H1 (cell line): ENCODE measurements at regions not wholly inside any gene's neighbourhood (a gene's known extent, or its start where the extent isn't known, plus 50 kb on each side); places are given as distances from the start of the nearest gene placed in this dataset.

ENCODE experiments used
- CTCF ChIA-PET: fragments of 300-600 bp; sonication (Branson Sonifier 250); formaldehyde crosslinking; loops from one replicate; lab custom pipeline; 2021; ENCODE audit not compliant: partially characterized antibody; lab: Charles Lee
- POLR2A ChIA-PET: fragments of 300-600 bp; sonication (Branson Sonifier 250); formaldehyde crosslinking; loops from one replicate; lab custom pipeline; 2021; ENCODE audit warnings: inconsistent platforms; ENCODE audit not compliant: partially characterized antibody; lab: Charles Lee
- DNase-seq, 2 experiments: peaks; one replicate each; pipeline versions ENCODE4 v3.0.0 to v3.0.0-alpha.2; 2010 to 2022; ENCODE audit warnings: low spot score in 2 of 2, low read depth in 1 of 2, mixed read lengths in 1 of 2
- FAIRE-seq: peaks from 2 replicates; lab custom pipeline; 2011; peaks lifted over from hg19 to GRCh38; lab: Jason Lieb, UNC
- H2AFZ ChIP-seq: 2 replicates; pipeline ENCODE4 v1.8.1; 2012; ENCODE audit warnings: low read length, inconsistent platforms
- H2AK5ac ChIP-seq: 2 replicates; pipeline ENCODE4 v1.6.1; 2013; ENCODE audit warnings: low read depth, low read length
- H2BK120ac ChIP-seq: replicated peaks from 2 replicates; pipeline ENCODE3; 2013; ENCODE audit warnings: low read depth, low read length, inconsistent platforms
- H2BK12ac ChIP-seq: 2 replicates; pipeline ENCODE4 v1.6.1; 2013; ENCODE audit warnings: low read depth, low read length
- H2BK15ac ChIP-seq: 2 replicates; pipeline ENCODE4 v1.6.1; 2013; ENCODE audit warnings: low read length
- H2BK20ac ChIP-seq: 2 replicates; pipeline ENCODE4 v1.6.1; 2013; ENCODE audit warnings: low read length
- H2BK5ac ChIP-seq: 2 replicates; pipeline ENCODE4 v1.6.1; 2013; ENCODE audit warnings: low read depth, low read length
- H3K14ac ChIP-seq: 2 replicates; pipeline ENCODE4 v1.6.1; 2013; ENCODE audit warnings: inconsistent platforms; ENCODE audit not compliant: insufficient read length
- H3K18ac ChIP-seq: 2 replicates; pipeline ENCODE4 v1.6.1; 2013; ENCODE audit warnings: low read length; ENCODE audit errors: extremely low read depth
- H3K23ac ChIP-seq: 2 replicates; pipeline ENCODE4 v1.6.1; 2013; ENCODE audit warnings: inconsistent platforms; ENCODE audit not compliant: insufficient read length
- H3K23me2 ChIP-seq: 2 replicates; pipeline ENCODE4 v1.6.1; 2013; ENCODE audit warnings: low read depth, low read length
- H3K27ac ChIP-seq: 2 replicates; pipeline ENCODE4 v1.6.1; 2011; ENCODE audit warnings: low read depth, low read length, inconsistent platforms
- H3K27me3 ChIP-seq, 4 experiments: replicated peaks in 1 of 4; 1 replicate in 1 of 4; 2 replicates in 3 of 4; pipeline versions ENCODE4 v1.6.1 to v1.8.1; 2011 to 2013; ENCODE audit warnings: low read length in 3 of 4, mild to moderate bottlenecking in 3 of 4, inconsistent platforms in 2 of 4, mixed read lengths in 2 of 4, moderate library complexity in 1 of 4; ENCODE audit not compliant: control insufficient read depth in 3 of 4, insufficient read depth in 3 of 4; ENCODE audit errors: extremely low read depth in 1 of 4
- H3K36me3 ChIP-seq, 4 experiments: 2 replicates each; pipeline versions ENCODE4 v1.6.1 to v1.8.1; 2011 to 2013; ENCODE audit warnings: mild to moderate bottlenecking in 4 of 4, low read length in 3 of 4, moderate library complexity in 2 of 4, control low read depth in 1 of 4, inconsistent platforms in 1 of 4; ENCODE audit not compliant: insufficient read depth in 4 of 4, control insufficient read depth in 2 of 4
- H3K4ac ChIP-seq: replicated peaks from 2 replicates; pipeline ENCODE3; 2013; ENCODE audit warnings: low read length, low read depth, mixed read lengths, inconsistent platforms; ENCODE audit not compliant: insufficient read length
- H3K4me1 ChIP-seq, 4 experiments: replicated peaks in 1 of 4; 1 replicate in 1 of 4; 2 replicates in 3 of 4; pipeline versions ENCODE4 v1.6.1 to v1.8.1; 2011 to 2013; ENCODE audit warnings: low read length in 3 of 4, inconsistent platforms in 2 of 4, mixed read lengths in 1 of 4; ENCODE audit not compliant: insufficient read depth in 4 of 4, control insufficient read depth in 3 of 4
- H3K4me2 ChIP-seq, 2 experiments: 2 replicates each; pipeline versions ENCODE4 v1.6.1 to v1.8.1; 2011 to 2013; ENCODE audit warnings: low read depth in 2 of 2, low read length in 2 of 2, control low read depth in 1 of 2, inconsistent platforms in 1 of 2, mild to moderate bottlenecking in 1 of 2; ENCODE audit not compliant: insufficient read depth in 1 of 2
- H3K4me3 ChIP-seq, 4 experiments: fragments of 200-600, 300-600 bp in 1 of 4; sonication (generic), shearing (Covaris generic), sonication (Bioruptor Twin) in 1 of 4; 2 replicates each; pipeline versions ENCODE4 v1.5.1 to v1.8.1; 2011 to 2016; ENCODE audit warnings: low read length in 4 of 4, low read depth in 3 of 4, control low read depth in 2 of 4, inconsistent platforms in 2 of 4, mild to moderate bottlenecking in 2 of 4, mixed read lengths in 1 of 4, moderate library complexity in 1 of 4; ENCODE audit not compliant: insufficient read depth in 2 of 4; ENCODE audit errors: extremely low read depth in 1 of 4
- H3K56ac ChIP-seq: replicated peaks from 2 replicates; pipeline ENCODE3; 2013; ENCODE audit warnings: low read depth, mild to moderate bottlenecking, mixed read lengths, low read length, inconsistent platforms; ENCODE audit not compliant: insufficient read length
- H3K79me1 ChIP-seq: 2 replicates; pipeline ENCODE4 v1.6.1; 2013; ENCODE audit warnings: low read depth, low read length, control low read depth
- H3K79me2 ChIP-seq, 2 experiments: 2 replicates each; pipeline versions ENCODE4 v1.6.1 to v1.8.1; 2012 to 2013; ENCODE audit warnings: low read length in 2 of 2, mild to moderate bottlenecking in 2 of 2, inconsistent platforms in 1 of 2; ENCODE audit not compliant: insufficient read depth in 2 of 2, control insufficient read depth in 1 of 2
- H3K9ac ChIP-seq, 4 experiments: replicated peaks in 1 of 4; 1 replicate in 1 of 4; 2 replicates in 3 of 4; pipeline versions ENCODE4 v1.6.1 to v1.8.1; 2011 to 2013; ENCODE audit warnings: low read depth in 3 of 4, low read length in 3 of 4, control low read depth in 2 of 4, mild to moderate bottlenecking in 2 of 4, moderate library complexity in 2 of 4, inconsistent platforms in 1 of 4; ENCODE audit errors: extremely low read depth in 1 of 4
- H3K9me3 ChIP-seq, 2 experiments: 2 replicates each; pipeline versions ENCODE4 v1.6.1 to v1.8.1; 2012 to 2013; ENCODE audit warnings: mild to moderate bottlenecking in 2 of 2, moderate library complexity in 2 of 2, control low read depth in 1 of 2, inconsistent platforms in 1 of 2, low read depth in 1 of 2, low read length in 1 of 2, mixed read lengths in 1 of 2; ENCODE audit not compliant: insufficient read depth in 2 of 2
- H4K20me1 ChIP-seq, 2 experiments: replicated peaks in 1 of 2; 2 replicates each; pipeline versions ENCODE3 to v1.8.1; 2011 to 2013; ENCODE audit warnings: inconsistent platforms in 2 of 2, low read length in 2 of 2, mild to moderate bottlenecking in 1 of 2; ENCODE audit not compliant: insufficient read depth in 2 of 2, control insufficient read depth in 1 of 2
- H4K5ac ChIP-seq: 2 replicates; pipeline ENCODE4 v1.6.1; 2013; ENCODE audit warnings: low read length, low read depth, mixed read lengths, inconsistent platforms; ENCODE audit not compliant: insufficient read length
- H4K8ac ChIP-seq: 2 replicates; pipeline ENCODE4 v1.8.0; 2013; ENCODE audit warnings: mild to moderate bottlenecking, moderate library complexity, low read length, inconsistent platforms; ENCODE audit not compliant: insufficient read depth; ENCODE audit errors: extremely low read depth
- H4K91ac ChIP-seq: replicated peaks from 2 replicates; pipeline ENCODE3; 2013; ENCODE audit warnings: low read length, mixed read lengths, inconsistent platforms; ENCODE audit not compliant: insufficient read length
- BACH1 ChIP-seq: IDR thresholded peaks from 2 replicates; pipeline ENCODE4 v1.6.1; 2012; ENCODE audit warnings: low read length, improper control_type of control experiment
- BRCA1 ChIP-seq: IDR thresholded peaks from 2 replicates; pipeline ENCODE4 v1.6.1; 2012; ENCODE audit warnings: low read depth, low read length, improper control_type of control experiment
- CEBPB ChIP-seq: IDR thresholded peaks from 2 replicates; pipeline ENCODE4 v1.6.1; 2012; ENCODE audit warnings: low read depth, low read length
- HDAC2 ChIP-seq, 2 experiments: fragments of 300-600 bp in 1 of 2; sonication (generic) in 1 of 2; IDR thresholded peaks; 2 replicates each; pipeline ENCODE4 v1.6.1; 2011 to 2012; ENCODE audit warnings: low read depth in 2 of 2, low read length in 2 of 2, mild to moderate bottlenecking in 2 of 2, moderate library complexity in 2 of 2, borderline replicate concordance in 1 of 2, inconsistent platforms in 1 of 2
- HDAC6 ChIP-seq: IDR thresholded peaks from one replicate; pipeline ENCODE4 v1.7.1; 2012; ENCODE audit warnings: low read depth, mild to moderate bottlenecking, inconsistent platforms, low read length, moderate library complexity
- JUND ChIP-seq: IDR thresholded peaks from 2 replicates; pipeline ENCODE4 v1.6.1; 2011; ENCODE audit warnings: mild to moderate bottlenecking, improper control_type of control experiment, low read length
- KDM4A ChIP-seq: IDR thresholded peaks from one replicate; pipeline ENCODE4 v1.7.1; 2012; ENCODE audit warnings: low read depth, mild to moderate bottlenecking, moderate library complexity, low read length, inconsistent platforms; ENCODE audit not compliant: severe bottlenecking
- POLR2AphosphoS5 ChIP-seq: IDR thresholded peaks from 2 replicates; pipeline ENCODE4 v1.6.1; 2011; ENCODE audit warnings: low read depth, low read length
- SIN3A ChIP-seq, 2 experiments: IDR thresholded peaks in 1 of 2; conservative IDR thresholded peaks in 1 of 2; 2 replicates each; pipeline ENCODE4 v1.6.1; 2011 to 2012; ENCODE audit warnings: low read length in 2 of 2, improper control_type of control experiment in 1 of 2, low read depth in 1 of 2, mild to moderate bottlenecking in 1 of 2
- SP2 ChIP-seq: IDR thresholded peaks from 2 replicates; pipeline ENCODE4 v1.6.1; 2012; ENCODE audit warnings: mild to moderate bottlenecking, low read length, inconsistent platforms
- SP4 ChIP-seq: IDR thresholded peaks from 2 replicates; pipeline ENCODE4 v1.6.1; 2012; ENCODE audit warnings: low read length, inconsistent platforms
- TAF1 ChIP-seq: IDR thresholded peaks from 2 replicates; pipeline ENCODE4 v1.6.1; 2011; ENCODE audit warnings: mild to moderate bottlenecking, low read depth, low read length
- TBP ChIP-seq: IDR thresholded peaks from 2 replicates; pipeline ENCODE4 v1.6.1; 2011; ENCODE audit warnings: low read depth, low read length, improper control_type of control experiment
- TEAD4 ChIP-seq: IDR thresholded peaks from 2 replicates; pipeline ENCODE4 v1.6.1; 2012; ENCODE audit warnings: low read depth, low read length, inconsistent platforms, mixed read lengths
- WGBS, 2 experiments: shearing (Covaris generic) in 1 of 2; methylation state at CpG; one replicate each; pipeline versions ENCODE4 v1.1.6 to v1.1.7; 2013 to 2015; ENCODE audit warnings: low lambda C conversion rate in 2 of 2, mixed read lengths in 2 of 2, inconsistent platforms in 1 of 2, low coverage in 1 of 2, missing lambda C conversion rate in 1 of 2; ENCODE audit not compliant: insufficient replicate concordance in 2 of 2, insufficient coverage in 1 of 2, insufficient read length in 1 of 2; ENCODE audit errors: extremely low coverage in 1 of 2, missing lambda C conversion rate in 1 of 2; 5-methylcytosine and 5-hydroxymethylcytosine counted together
- TF ChIP-seq, protein P1 (sequence below): IDR thresholded peaks from 2 replicates; pipeline ENCODE4 v1.6.1; 2012; ENCODE audit warnings: inconsistent platforms
- TF ChIP-seq, protein P2 (sequence below): IDR thresholded peaks from 2 replicates; pipeline ENCODE4 v1.6.1; 2012; ENCODE audit warnings: inconsistent platforms

GRCh38 chr6:139515511-139515910 is 141.1 kb upstream of the CITED2 start:
- 81% methylated on average over 3 of the region's 3 CpGs; no CpG with 5 or more reads in 1 of the 2 experiments for WGBS, 2 experiments
- Histone ChIP-seq H3K36me3 (no peaks in the 10 kb centered on the region), H3K79me2 (no peaks in the 10 kb centered on the region), H2AK5ac (no peak overlapping the region), H3K9ac (no peak overlapping the region), H2BK120ac (no peak overlapping the region), H2BK20ac (no peak overlapping the region), H2BK12ac (no peak overlapping the region), H3K56ac (no peak overlapping the region), H3K14ac (no peak overlapping the region), H3K4me3 (no peak overlapping the region), H3K18ac (no peak overlapping the region), H4K20me1 (no peaks in the 10 kb centered on the region), H3K23ac (no peak overlapping the region), H4K8ac (no peak overlapping the region), H3K23me2 (no peaks in the 10 kb centered on the region), H2BK5ac (no peak overlapping the region), H4K91ac (no peak overlapping the region), H3K4me2 (no peak overlapping the region), H2AFZ (no peak overlapping the region), H3K9me3 (no peaks in the 10 kb centered on the region), H4K5ac (no peak overlapping the region), H3K27ac (no peak overlapping the region), H2BK15ac (no peak overlapping the region), H3K4ac (no peak overlapping the region), H3K4me1 (no peaks in the 10 kb centered on the region), H3K79me1 (no peaks in the 10 kb centered on the region), H3K27me3 (no peaks in the 10 kb centered on the region)
- ChIA-PET CTCF (no interaction called here), POLR2A (no interaction called here)
- no peak for FAIRE-seq
- DNase-seq: no peak
- no peak for TF ChIP-seq SIN3A (conservative IDR thresholded peaks at IDR 0.05 in 1 of 2, IDR thresholded peaks at IDR 0.05 in 1 of 2; ENCODE audit: low read depth in 1 of 2, low read length in 2 of 2)
- TF ChIP-seq, protein P1, sequence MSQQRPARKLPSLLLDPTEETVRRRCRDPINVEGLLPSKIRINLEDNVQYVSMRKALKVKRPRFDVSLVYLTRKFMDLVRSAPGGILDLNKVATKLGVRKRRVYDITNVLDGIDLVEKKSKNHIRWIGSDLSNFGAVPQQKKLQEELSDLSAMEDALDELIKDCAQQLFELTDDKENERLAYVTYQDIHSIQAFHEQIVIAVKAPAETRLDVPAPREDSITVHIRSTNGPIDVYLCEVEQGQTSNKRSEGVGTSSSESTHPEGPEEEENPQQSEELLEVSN: no peak
- no peak for TF ChIP-seq TBP
- no peak for TF ChIP-seq JUND
- TF ChIP-seq KDM4A: no peak
- no peak for TF ChIP-seq POLR2AphosphoS5
- TF ChIP-seq, protein P2, sequence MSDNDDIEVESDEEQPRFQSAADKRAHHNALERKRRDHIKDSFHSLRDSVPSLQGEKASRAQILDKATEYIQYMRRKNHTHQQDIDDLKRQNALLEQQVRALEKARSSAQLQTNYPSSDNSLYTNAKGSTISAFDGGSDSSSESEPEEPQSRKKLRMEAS: no peak
- no peak for TF ChIP-seq TEAD4
- TF ChIP-seq BRCA1: no peak
- no peak for TF ChIP-seq HDAC2 (IDR thresholded peaks at IDR 0.05; ENCODE audit: borderline replicate concordance in 1 of 2, low read depth in 2 of 2, low read length in 2 of 2)
- no peak for TF ChIP-seq CEBPB
- no peak for TF ChIP-seq TAF1
- TF ChIP-seq BACH1: no peak
- TF ChIP-seq SP4: no peak
- no peak for TF ChIP-seq SP2
- TF ChIP-seq HDAC6: no peak
